Osteocyte (in vitro differentiated cells): ENCODE measurements at regions not wholly inside any gene's neighbourhood (a gene's known extent, or its start where the extent isn't known, plus 50 kb on each side); places are given as distances from the start of the nearest gene placed in this dataset.

Source experiments
- DNase-seq: peaks from one replicate; pipeline ENCODE4 v3.0.0; 2021; ENCODE audit warnings: mixed read lengths; ENCODE audit not compliant: unreplicated experiment; ENCODE audit errors: extremely low spot score
- H3K27ac Mint-ChIP-seq: one replicate; pipeline ENCODE4 v1.8.0; 2021; ENCODE audit warnings: mild to moderate bottlenecking, mixed read lengths; ENCODE audit not compliant: unreplicated experiment
- H3K27me3 Mint-ChIP-seq: one replicate; pipeline ENCODE4 v1.8.0; 2021; ENCODE audit warnings: mixed read lengths; ENCODE audit not compliant: unreplicated experiment
- H3K36me3 Mint-ChIP-seq: one replicate; pipeline ENCODE4 v1.8.0; 2021; ENCODE audit warnings: mixed read lengths; ENCODE audit not compliant: unreplicated experiment
- H3K4me1 Mint-ChIP-seq: one replicate; pipeline ENCODE4 v1.8.0; 2021; ENCODE audit warnings: mixed read lengths; ENCODE audit not compliant: unreplicated experiment
- H3K4me3 Mint-ChIP-seq: one replicate; pipeline ENCODE4 v1.8.0; 2021; ENCODE audit warnings: mild to moderate bottlenecking, moderate library complexity, mixed read lengths; ENCODE audit not compliant: unreplicated experiment
- H3K9me3 Mint-ChIP-seq: one replicate; pipeline ENCODE4 v1.8.0; 2021; ENCODE audit warnings: mixed read lengths; ENCODE audit not compliant: unreplicated experiment
- TF ChIP-seq, protein P1 (sequence below): fragments of 200-600 bp; sonication (generic); IDR thresholded peaks from 2 replicates; pipeline ENCODE4 v1.5.0; 2021; ENCODE audit warnings: antibody characterized with exemption, mild to moderate bottlenecking, moderate library complexity

- TF ChIP-seq, protein P1, sequence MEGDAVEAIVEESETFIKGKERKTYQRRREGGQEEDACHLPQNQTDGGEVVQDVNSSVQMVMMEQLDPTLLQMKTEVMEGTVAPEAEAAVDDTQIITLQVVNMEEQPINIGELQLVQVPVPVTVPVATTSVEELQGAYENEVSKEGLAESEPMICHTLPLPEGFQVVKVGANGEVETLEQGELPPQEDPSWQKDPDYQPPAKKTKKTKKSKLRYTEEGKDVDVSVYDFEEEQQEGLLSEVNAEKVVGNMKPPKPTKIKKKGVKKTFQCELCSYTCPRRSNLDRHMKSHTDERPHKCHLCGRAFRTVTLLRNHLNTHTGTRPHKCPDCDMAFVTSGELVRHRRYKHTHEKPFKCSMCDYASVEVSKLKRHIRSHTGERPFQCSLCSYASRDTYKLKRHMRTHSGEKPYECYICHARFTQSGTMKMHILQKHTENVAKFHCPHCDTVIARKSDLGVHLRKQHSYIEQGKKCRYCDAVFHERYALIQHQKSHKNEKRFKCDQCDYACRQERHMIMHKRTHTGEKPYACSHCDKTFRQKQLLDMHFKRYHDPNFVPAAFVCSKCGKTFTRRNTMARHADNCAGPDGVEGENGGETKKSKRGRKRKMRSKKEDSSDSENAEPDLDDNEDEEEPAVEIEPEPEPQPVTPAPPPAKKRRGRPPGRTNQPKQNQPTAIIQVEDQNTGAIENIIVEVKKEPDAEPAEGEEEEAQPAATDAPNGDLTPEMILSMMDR: no peak
- H3K27me3 Mint-ChIP-seq: peaks cover 17% of the 10 kb centered on the region
- no peak overlapping the region for H3K4me3 Mint-ChIP-seq
- no peak overlapping the region for H3K27ac Mint-ChIP-seq
- H3K4me1 Mint-ChIP-seq: peaks cover 6% of the 10 kb centered on the region
- H3K9me3 Mint-ChIP-seq: no peaks in the 10 kb centered on the region
- H3K36me3 Mint-ChIP-seq: no peaks in the 10 kb centered on the region
- no peak for DNase-seq
These were observed 520.4 kb downstream of the BCOR start for GRCh38 chrX:39577206-39577984.

GRCh38 chrX:39577985-39578869, 519.5 kb downstream of the BCOR start:
- DNase-seq: no peak
- peaks cover 6% of the 10 kb centered on the region for H3K4me1 Mint-ChIP-seq

GRCh38 chrX:39580043-39580442, 517.7 kb downstream of the BCOR start:
- DNase-seq: no peak
- TF ChIP-seq, protein P1: no peak
- no peak overlapping the region for H3K4me3 Mint-ChIP-seq
- H3K36me3 Mint-ChIP-seq: no peaks in the 10 kb centered on the region
- H3K4me1 Mint-ChIP-seq: peaks cover 6% of the 10 kb centered on the region
- no peaks in the 10 kb centered on the region for H3K9me3 Mint-ChIP-seq
- H3K27me3 Mint-ChIP-seq: peaks cover 13% of the 10 kb centered on the region
- no peak overlapping the region for H3K27ac Mint-ChIP-seq

More at GRCh38 chrX:39577985-39578869, 519.5 kb downstream of the BCOR start:
- no peak overlapping the region for H3K27ac Mint-ChIP-seq
- TF ChIP-seq, protein P1: no peak
- no peaks in the 10 kb centered on the region for H3K9me3 Mint-ChIP-seq
- H3K27me3 Mint-ChIP-seq: peaks cover 13% of the 10 kb centered on the region
- no peak overlapping the region for H3K4me3 Mint-ChIP-seq
- no peaks in the 10 kb centered on the region for H3K36me3 Mint-ChIP-seq

DNA sequence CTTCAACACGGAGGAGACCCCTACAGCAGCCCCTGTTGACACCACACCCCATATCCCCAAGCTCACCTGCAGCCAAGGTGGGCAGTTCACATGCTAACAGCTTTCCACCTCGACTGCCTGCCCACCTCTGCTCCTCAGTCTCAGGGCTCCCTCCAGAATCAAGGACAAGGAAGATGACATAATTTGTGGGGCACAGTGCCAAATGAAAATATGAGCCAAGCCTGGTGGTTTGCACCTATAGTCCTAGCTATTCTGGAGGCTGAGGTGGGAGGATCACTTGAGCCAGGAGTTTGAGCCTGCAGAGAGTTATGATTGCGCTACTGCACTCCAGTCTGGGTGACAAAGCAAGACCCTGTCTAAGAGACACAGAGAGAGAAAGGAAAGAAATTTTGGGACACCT, 516.3 kb downstream of the BCOR start:
- Mint-ChIP-seq H3K27me3 (peaks cover 11% of the 10 kb centered on the region), H3K9me3 (no peaks in the 10 kb centered on the region), H3K4me3 (no peak overlapping the region), H3K4me1 (peaks cover 6% of the 10 kb centered on the region), H3K36me3 (no peaks in the 10 kb centered on the region), H3K27ac (no peak overlapping the region)
- no peak for DNase-seq
- TF ChIP-seq, protein P1: no peak

GRCh38 chrX:39582091-39582490, 515.7 kb downstream of the BCOR start:
- H3K4me3 Mint-ChIP-seq: no peak overlapping the region
- no peak for DNase-seq
- no peaks in the 10 kb centered on the region for H3K36me3 Mint-ChIP-seq
- H3K27ac Mint-ChIP-seq: no peak overlapping the region
- no peaks in the 10 kb centered on the region for H3K9me3 Mint-ChIP-seq
- H3K4me1 Mint-ChIP-seq: peaks cover 4% of the 10 kb centered on the region
- peaks cover 4% of the 10 kb centered on the region for H3K27me3 Mint-ChIP-seq
- TF ChIP-seq, protein P1: no peak
